ENCODE measurements at regions not wholly inside any gene's neighbourhood (a gene's known extent, or its start where the extent isn't known, plus 50 kb on each side); places are given as distances from the start of the nearest gene placed in this dataset.

- TF ChIP-seq CTCF (conservative IDR thresholded peaks at IDR 0.05), result no peak
- TF ChIP-seq ZFX (IDR thresholded peaks at IDR 0.05), result no peak
Measured at GRCh38 chr20:50251992-50252511, 61.4 kb downstream of the CEBPB start.
